ENCODE measurements at regions not wholly inside any gene's neighbourhood (a gene's known extent, or its start where the extent isn't known, plus 50 kb on each side); places are given as distances from the start of the nearest gene placed in this dataset.
A peak's percentile ranks its signal among the peaks of the same experiment; 100 is the strongest.

DNA sequence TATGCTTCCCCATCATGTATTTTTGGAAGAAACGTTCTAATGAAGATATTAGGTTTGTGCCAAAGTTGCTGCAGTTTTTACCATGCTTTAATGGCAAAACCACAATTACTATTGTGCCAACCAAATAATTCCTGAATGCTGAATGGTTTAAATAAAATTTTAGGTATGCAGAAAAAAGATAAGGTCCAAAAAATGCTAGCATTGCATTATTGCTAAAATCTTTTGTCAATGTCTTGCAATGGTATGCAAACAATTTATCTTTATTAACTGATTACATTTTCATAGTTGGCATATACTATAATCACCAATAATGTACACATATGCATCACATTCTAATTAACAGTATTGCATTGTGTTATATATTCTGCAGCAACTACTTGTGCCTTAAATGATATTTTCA lies 1657.4 kb upstream of the IGFBP7 start:
- no peak for ATAC-seq

DNA sequence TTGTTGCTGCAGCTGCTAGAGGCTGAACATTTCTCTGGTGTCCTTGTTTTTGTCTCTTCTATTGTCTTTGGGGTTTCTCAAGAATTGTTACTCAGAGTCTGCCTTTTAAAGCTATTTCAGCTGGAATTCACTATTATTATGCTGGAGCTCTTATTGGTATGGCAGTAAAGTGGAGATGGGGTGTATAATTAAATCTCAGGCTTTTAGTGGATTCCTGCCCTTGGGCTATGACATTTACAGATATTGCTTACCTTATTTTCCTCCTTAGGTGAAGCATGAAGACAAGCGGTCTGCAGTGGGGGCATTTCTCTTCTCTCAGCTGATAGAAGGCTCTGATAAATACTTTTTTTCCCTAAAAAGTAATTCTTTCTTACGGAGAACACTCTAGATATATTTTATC lies 1656.6 kb upstream of the IGFBP7 start:
- no peaks in the 10 kb centered on the region for H3K36me3 ChIP-seq
- no peak overlapping the region for H3K4me3 ChIP-seq
- H3K27me3 ChIP-seq: no peaks in the 10 kb centered on the region
- no peak for ATAC-seq
- TF ChIP-seq, protein P1, sequence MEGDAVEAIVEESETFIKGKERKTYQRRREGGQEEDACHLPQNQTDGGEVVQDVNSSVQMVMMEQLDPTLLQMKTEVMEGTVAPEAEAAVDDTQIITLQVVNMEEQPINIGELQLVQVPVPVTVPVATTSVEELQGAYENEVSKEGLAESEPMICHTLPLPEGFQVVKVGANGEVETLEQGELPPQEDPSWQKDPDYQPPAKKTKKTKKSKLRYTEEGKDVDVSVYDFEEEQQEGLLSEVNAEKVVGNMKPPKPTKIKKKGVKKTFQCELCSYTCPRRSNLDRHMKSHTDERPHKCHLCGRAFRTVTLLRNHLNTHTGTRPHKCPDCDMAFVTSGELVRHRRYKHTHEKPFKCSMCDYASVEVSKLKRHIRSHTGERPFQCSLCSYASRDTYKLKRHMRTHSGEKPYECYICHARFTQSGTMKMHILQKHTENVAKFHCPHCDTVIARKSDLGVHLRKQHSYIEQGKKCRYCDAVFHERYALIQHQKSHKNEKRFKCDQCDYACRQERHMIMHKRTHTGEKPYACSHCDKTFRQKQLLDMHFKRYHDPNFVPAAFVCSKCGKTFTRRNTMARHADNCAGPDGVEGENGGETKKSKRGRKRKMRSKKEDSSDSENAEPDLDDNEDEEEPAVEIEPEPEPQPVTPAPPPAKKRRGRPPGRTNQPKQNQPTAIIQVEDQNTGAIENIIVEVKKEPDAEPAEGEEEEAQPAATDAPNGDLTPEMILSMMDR (IDR thresholded peaks at IDR 0.05): no peak
- H3K27ac ChIP-seq: no peak overlapping the region
- no peaks in the 10 kb centered on the region for H3K9me3 ChIP-seq
- FAIRE-seq: no peak
- WGBS, 2 donors: 89 to 94% methylated on average over 2 of the region's 2 CpGs
- no peaks in the 10 kb centered on the region for H3K4me1 ChIP-seq
- no peak for DNase-seq
- intact Hi-C loops (cut with DNase I): no loop called here

More for the DNA sequence above, 1657.4 kb upstream of the IGFBP7 start:
- DNase-seq: no peak
- FAIRE-seq: no peak
- H3K4me3 ChIP-seq: no peak overlapping the region
- peaks cover 0 to 2% (median 0%) of the 10 kb centered on the region in 3 donors for H3K4me1 ChIP-seq
- 7 to 24% methylated on average over 1 of the region's 1 CpG for WGBS, 2 donors
- H3K9me3 ChIP-seq: no peaks in the 10 kb centered on the region
- TF ChIP-seq, protein P1 (IDR thresholded peaks at IDR 0.05): no peak
- H3K27ac ChIP-seq: no peak overlapping the region
- no peaks in the 10 kb centered on the region for H3K27me3 ChIP-seq
- intact Hi-C loops (cut with DNase I): no loop called here
- H3K36me3 ChIP-seq: no peaks in the 10 kb centered on the region

DNA sequence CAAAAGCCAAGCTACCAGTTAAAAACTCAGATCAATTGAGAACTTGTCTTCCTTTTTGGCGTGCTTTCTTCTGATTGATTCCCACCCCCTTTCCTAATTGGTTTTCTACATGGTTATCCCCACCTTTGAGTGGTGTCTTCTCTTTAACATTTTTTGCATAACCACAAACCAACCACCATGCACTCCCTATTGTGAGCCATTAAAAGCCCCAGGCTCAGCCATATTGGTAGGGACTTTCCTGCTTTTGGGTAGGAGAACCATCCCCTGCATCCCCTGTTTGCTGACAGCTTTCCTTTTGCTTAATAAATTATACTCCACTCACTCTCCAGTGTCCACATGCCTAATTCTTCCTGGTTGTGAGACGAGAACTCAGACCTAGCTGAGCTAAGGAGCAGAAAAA lies 1651.4 kb upstream of the IGFBP7 start:
- ATAC-seq (no peak), DNase-seq (no peak), FAIRE-seq (no peak)
- no peaks in the 10 kb centered on the region for H3K9me3 ChIP-seq
- H3K27ac ChIP-seq: no peak overlapping the region
- WGBS, 2 donors: 73 to 79% methylated on average over 2 of the region's 2 CpGs
- TF ChIP-seq, protein P1 (IDR thresholded peaks at IDR 0.05): no peak
- no peaks in the 10 kb centered on the region for H3K36me3 ChIP-seq
- intact Hi-C loops (cut with DNase I): no loop called here
- peaks cover 0 to 6% (median 6%) of the 10 kb centered on the region in 3 donors for H3K4me1 ChIP-seq
- no peak overlapping the region for H3K4me3 ChIP-seq
- no peaks in the 10 kb centered on the region for H3K27me3 ChIP-seq

DNA sequence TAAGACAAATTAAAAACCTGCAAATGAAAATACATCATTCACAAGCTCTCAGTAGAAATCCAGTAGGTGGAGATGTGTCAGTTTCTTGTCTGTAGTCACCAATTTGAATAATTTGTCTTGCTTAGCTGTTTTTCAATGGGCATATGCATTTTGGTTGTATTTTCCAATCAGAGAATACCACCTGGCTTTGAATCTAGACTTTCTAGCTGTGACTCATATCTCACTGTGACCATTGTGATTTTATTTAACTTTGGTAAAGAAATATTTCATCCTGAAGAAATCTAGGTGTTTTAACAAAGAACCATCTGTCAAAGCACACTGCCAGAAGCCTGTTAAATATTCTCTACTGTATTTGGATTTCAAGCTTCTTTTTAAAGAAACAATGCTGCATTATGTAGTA lies 1650.6 kb upstream of the IGFBP7 start:
- peaks cover 0 to 6% (median 6%) of the 10 kb centered on the region in 3 donors for H3K4me1 ChIP-seq
- H3K27me3 ChIP-seq: no peaks in the 10 kb centered on the region
- H3K9me3 ChIP-seq: no peaks in the 10 kb centered on the region
- ATAC-seq (peak; percentile 60 to 82 (median 75)), FAIRE-seq (peak; percentile 23), DNase-seq (no peak)
- no peak overlapping the region for H3K4me3 ChIP-seq
- no peak overlapping the region for H3K27ac ChIP-seq
- no peaks in the 10 kb centered on the region for H3K36me3 ChIP-seq
- TF ChIP-seq, protein P1 (IDR thresholded peaks at IDR 0.05): no peak
- intact Hi-C loops (cut with DNase I): no loop called here

DNA sequence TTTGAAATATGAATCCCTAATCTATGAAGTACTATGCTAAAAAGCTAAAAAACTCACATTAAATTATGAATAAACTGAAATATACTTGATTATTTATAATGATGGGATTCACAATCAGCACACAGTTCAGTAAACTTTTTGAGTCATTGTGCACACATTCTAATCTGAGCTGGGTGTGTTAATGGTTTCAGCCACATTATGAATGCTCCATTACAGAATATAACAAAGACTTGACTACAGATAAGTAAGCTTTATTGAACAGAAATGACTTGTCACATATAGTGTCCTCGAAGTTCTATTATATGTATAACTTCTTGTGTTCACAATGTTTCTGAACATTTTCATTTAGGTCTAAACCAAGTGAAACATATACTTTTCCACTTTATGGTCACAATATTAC lies 1649.9 kb upstream of the IGFBP7 start:
- Histone ChIP-seq H3K27ac (no peak overlapping the region), H3K36me3 (no peaks in the 10 kb centered on the region), H3K4me1 (peaks cover 0 to 6% (median 6%) of the 10 kb centered on the region in 3 donors), H3K9me3 (no peaks in the 10 kb centered on the region), H3K4me3 (no peak overlapping the region), H3K27me3 (no peaks in the 10 kb centered on the region)
- ATAC-seq: peak in 3 of 4 donors; percentile 48 to 78 (median 51)
- TF ChIP-seq, protein P1 (IDR thresholded peaks at IDR 0.05): no peak
- DNase-seq: no peak
- WGBS, 2 donors: 23 to 36% methylated on average over 1 of the region's 1 CpG
- no peak for FAIRE-seq
- intact Hi-C loops (cut with DNase I): no loop called here

Data from pancreas (tissue), 10 donors.